ENCODE measurements at regions not wholly inside any gene's neighbourhood (a gene's known extent, or its start where the extent isn't known, plus 50 kb on each side); places are given as distances from the start of the nearest gene placed in this dataset.

DNA sequence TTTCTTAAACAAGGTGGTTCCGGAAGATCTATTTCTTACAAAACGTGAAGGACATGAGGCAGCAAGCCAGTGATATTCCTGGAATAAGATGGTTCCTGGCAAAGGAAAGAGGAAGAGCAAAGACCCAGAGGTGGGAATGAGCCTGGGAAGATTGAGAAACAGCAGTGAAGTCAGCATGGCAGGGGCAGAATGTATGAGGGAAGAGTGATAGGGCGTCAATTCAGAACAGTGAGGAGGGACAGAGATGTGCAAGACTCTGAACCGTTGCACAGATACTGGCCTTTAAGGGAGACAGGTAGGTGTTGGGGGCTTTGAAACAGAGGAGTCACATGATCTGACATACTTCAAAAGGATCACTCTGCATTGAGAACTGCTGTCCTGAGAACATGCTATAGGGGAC, 338.3 kb downstream of the CBLN4 start:
- DNase-seq (ENCODE audit: low read depth), result no peak
- TF ChIP-seq, protein P1, sequence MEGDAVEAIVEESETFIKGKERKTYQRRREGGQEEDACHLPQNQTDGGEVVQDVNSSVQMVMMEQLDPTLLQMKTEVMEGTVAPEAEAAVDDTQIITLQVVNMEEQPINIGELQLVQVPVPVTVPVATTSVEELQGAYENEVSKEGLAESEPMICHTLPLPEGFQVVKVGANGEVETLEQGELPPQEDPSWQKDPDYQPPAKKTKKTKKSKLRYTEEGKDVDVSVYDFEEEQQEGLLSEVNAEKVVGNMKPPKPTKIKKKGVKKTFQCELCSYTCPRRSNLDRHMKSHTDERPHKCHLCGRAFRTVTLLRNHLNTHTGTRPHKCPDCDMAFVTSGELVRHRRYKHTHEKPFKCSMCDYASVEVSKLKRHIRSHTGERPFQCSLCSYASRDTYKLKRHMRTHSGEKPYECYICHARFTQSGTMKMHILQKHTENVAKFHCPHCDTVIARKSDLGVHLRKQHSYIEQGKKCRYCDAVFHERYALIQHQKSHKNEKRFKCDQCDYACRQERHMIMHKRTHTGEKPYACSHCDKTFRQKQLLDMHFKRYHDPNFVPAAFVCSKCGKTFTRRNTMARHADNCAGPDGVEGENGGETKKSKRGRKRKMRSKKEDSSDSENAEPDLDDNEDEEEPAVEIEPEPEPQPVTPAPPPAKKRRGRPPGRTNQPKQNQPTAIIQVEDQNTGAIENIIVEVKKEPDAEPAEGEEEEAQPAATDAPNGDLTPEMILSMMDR (conservative IDR thresholded peaks at IDR 0.05; ENCODE audit: low read depth, low read length), result no peak
- H3K4me3 ChIP-seq (ENCODE audit: low read length), result no peak overlapping the region

DNA sequence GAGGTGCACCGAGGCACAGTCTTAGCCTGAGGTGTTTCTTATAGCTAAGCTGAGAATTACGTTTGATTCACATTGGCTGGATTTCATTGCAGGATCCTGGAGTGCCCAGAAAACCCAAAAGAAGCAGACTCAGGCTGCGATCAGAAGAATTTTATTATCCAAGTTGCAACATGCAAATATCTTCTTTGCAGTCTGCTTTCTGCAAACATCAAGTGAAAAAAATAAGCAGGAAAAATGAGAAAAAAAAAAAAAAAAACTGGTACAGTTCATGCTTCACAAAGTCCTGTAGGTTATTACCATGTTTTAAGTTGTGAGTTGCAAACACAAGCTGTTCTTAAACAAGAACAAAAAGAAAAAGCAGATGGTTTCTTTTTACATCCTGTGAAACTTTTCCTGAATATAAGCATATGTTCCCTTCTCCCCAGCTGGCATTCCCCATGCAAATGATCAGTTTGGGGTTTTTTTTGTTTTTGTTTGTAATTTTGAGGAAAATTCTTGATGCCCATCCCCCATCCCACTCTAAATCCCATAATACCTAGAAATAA, 349.0 kb downstream of the CBLN4 start:
- H3K4me3 ChIP-seq (ENCODE audit: low read length), result no peak overlapping the region
- TF ChIP-seq, protein P1 (conservative IDR thresholded peaks at IDR 0.05; ENCODE audit: low read depth, low read length), result no peak
- DNase-seq (ENCODE audit: low read depth), result no peak

DNA sequence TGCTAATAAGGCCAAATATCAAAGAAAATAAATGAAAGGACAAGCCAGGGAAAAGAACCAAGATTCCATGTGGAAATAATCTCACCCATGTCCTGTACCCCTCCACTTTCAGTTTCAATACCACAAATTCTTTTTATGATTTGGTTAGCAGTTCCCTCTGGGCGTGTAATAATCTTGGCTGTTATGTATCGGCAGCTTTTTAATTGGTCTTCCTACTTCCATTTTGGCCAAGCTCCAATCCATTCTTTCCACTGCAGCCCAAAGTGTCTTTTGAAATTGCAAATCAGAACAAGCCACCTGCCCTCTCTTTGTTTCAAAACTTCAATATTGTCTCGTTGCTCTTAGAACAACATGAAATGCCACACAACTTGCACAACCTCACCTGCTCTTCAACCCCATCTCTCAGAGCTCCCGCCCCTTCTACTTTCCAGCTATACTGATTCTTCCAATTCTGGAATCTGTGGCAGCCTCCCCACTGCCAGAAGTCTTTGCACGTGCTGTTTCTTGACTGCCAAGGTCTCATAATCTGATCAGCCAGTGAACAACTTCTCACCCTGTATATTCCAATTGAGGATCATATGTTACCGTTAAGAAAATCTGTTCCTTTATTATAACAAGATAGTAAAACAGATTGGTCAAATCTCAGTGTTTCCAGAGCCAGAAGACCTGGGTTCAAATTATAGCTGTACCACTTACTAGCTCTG, 354.5 kb downstream of the CBLN4 start:
- H3K4me3 ChIP-seq (ENCODE audit: low read length), result no peak overlapping the region
- TF ChIP-seq, protein P1 (conservative IDR thresholded peaks at IDR 0.05; ENCODE audit: low read depth, low read length), result no peak

DNA sequence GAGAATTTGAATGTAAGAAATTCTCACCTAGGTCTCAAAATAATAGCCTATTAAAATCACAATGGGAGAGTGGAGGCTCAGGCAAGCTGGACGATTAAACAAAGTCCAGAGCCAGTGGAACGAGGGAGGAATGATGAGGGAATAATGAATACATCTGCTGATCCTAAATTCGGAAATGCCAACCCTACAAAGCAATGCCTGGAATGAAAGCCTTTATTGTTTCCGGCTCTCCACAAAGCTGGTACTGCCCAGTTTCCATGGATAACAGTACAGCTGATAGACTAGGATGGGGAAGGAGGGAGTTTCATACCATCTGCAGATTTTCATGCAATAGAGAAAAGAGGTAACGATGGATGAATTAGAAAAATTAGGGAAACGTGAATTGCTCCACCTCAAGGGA, 356.1 kb downstream of the CBLN4 start:
- no peak overlapping the region for H3K4me3 ChIP-seq (ENCODE audit: low read length)
- no peak for DNase-seq (ENCODE audit: low read depth)
- TF ChIP-seq, protein P1 (conservative IDR thresholded peaks at IDR 0.05; ENCODE audit: low read depth, low read length), result no peak

More for the DNA sequence above, 354.5 kb downstream of the CBLN4 start:
- DNase-seq (ENCODE audit: low read depth), result no peak

DNA sequence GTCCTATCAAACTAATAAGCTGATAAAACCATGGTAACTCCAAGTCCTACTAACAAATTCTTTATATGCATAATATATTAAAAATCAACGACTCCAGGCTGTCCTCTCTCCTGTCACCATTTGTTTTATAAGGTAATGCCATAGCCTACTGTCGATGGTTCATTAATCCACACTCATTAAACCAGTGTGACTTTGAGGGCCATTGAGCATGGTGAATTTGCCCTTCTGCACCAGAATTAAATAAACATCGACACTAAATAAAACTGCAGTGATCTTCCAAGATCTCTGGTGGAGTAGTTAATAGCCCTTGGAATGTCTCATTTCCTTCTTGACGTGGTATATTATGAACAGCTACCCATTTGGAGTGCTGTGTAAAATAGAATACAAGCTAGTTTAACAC, 358.5 kb downstream of the CBLN4 start:
- no peak overlapping the region for H3K4me3 ChIP-seq (ENCODE audit: low read length)
- TF ChIP-seq, protein P1 (conservative IDR thresholded peaks at IDR 0.05; ENCODE audit: low read depth, low read length), result no peak

DNA sequence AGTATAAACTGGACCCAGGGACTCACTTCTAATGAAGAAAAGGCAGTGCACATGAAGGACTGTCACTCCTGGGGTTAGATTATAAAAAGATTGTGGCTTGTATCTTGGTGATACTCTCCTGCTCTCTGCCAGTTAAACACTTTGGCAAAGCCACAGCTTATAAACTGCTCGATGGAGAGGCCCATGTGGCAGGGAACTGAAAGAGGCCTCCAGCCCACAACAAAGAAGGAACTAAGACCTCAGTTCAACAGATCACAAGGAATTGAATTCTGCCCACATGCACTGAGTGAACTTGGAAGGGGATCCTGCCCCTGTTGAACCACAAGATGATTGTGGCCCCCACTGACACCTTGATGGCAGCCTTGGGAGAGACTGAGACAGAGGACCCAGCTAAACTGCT, 363.8 kb downstream of the CBLN4 start:
- H3K4me3 ChIP-seq (ENCODE audit: low read length), result no peak overlapping the region
- TF ChIP-seq, protein P1 (conservative IDR thresholded peaks at IDR 0.05; ENCODE audit: low read depth, low read length), result no peak
- no peak for DNase-seq (ENCODE audit: low read depth)

More for the DNA sequence above, 358.5 kb downstream of the CBLN4 start:
- no peak for DNase-seq (ENCODE audit: low read depth)

DNA sequence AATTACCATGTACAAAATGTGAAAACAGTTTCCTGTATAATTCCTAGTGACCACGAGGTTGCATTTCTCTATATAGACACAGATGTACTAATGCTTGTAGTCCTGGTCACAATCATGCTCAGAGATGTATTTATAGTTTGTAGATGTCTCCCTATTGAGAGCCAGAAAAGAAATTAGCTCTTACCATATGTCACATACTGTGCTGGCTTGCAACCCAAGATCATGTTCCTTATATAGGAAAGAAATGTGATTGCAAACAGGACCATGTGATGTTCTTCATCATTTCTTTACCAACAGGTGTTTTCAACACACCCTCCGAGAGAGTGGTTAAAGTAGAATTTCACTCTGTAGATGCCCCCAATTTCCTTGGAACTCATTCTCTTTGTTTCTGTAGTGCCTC, 369.4 kb downstream of the CBLN4 start:
- DNase-seq (ENCODE audit: low read depth), result no peak
- H3K4me3 ChIP-seq (ENCODE audit: low read length), result no peak overlapping the region
- TF ChIP-seq, protein P1 (conservative IDR thresholded peaks at IDR 0.05; ENCODE audit: low read depth, low read length), result no peak

All from retinal pigment epithelial cell (primary cell).